ENCODE measurements at regions not wholly inside any gene's neighbourhood (a gene's known extent, or its start where the extent isn't known, plus 50 kb on each side); places are given as distances from the start of the nearest gene placed in this dataset.

GRCh38 chr13:105073041-105073440, 1462.4 kb downstream of the EFNB2 start:
- DNase-seq (ENCODE audit: low spot score) (no peak), ATAC-seq (ENCODE audit: low read depth) (no peak)
- H3K4me1 ChIP-seq (ENCODE audit: insufficient read depth, poor library complexity, severe bottlenecking) = no peaks in the 10 kb centered on the region
- H3K9me3 ChIP-seq (ENCODE audit: severe bottlenecking) = no peaks in the 10 kb centered on the region
- H3K27ac ChIP-seq (ENCODE audit: poor library complexity, severe bottlenecking) = no peak overlapping the region
- no peaks in the 10 kb centered on the region for H3K27me3 ChIP-seq (ENCODE audit: insufficient read depth, poor library complexity, severe bottlenecking)
- no peaks in the 10 kb centered on the region for H3K36me3 ChIP-seq (ENCODE audit: low read depth)
- H3K4me3 ChIP-seq (ENCODE audit: severe bottlenecking) = no peak overlapping the region
- no peak for TF ChIP-seq CTCF (IDR thresholded peaks at IDR 0.05; ENCODE audit: poor library complexity, severe bottlenecking)

GRCh38 chr13:105070452-105070851, 1465.0 kb downstream of the EFNB2 start:
- Histone ChIP-seq H3K27ac (ENCODE audit: poor library complexity, severe bottlenecking) (no peak overlapping the region), H3K27me3 (ENCODE audit: insufficient read depth, poor library complexity, severe bottlenecking) (no peaks in the 10 kb centered on the region), H3K36me3 (ENCODE audit: low read depth) (no peaks in the 10 kb centered on the region), H3K4me3 (ENCODE audit: severe bottlenecking) (no peak overlapping the region), H3K4me1 (ENCODE audit: insufficient read depth, poor library complexity, severe bottlenecking) (no peaks in the 10 kb centered on the region), H3K9me3 (ENCODE audit: severe bottlenecking) (no peaks in the 10 kb centered on the region)
- no peak for ATAC-seq (ENCODE audit: low read depth)
- no peak for DNase-seq (ENCODE audit: low spot score)
- TF ChIP-seq CTCF (IDR thresholded peaks at IDR 0.05; ENCODE audit: poor library complexity, severe bottlenecking) = no peak

GRCh38 chr13:105069106-105069505, 1466.4 kb downstream of the EFNB2 start:
- no peaks in the 10 kb centered on the region for H3K36me3 ChIP-seq (ENCODE audit: low read depth)
- H3K27ac ChIP-seq (ENCODE audit: poor library complexity, severe bottlenecking) = no peak overlapping the region
- DNase-seq (ENCODE audit: low spot score) (no peak), ATAC-seq (ENCODE audit: low read depth) (no peak)
- no peaks in the 10 kb centered on the region for H3K9me3 ChIP-seq (ENCODE audit: severe bottlenecking)
- no peak overlapping the region for H3K4me3 ChIP-seq (ENCODE audit: severe bottlenecking)
- no peaks in the 10 kb centered on the region for H3K27me3 ChIP-seq (ENCODE audit: insufficient read depth, poor library complexity, severe bottlenecking)
- no peaks in the 10 kb centered on the region for H3K4me1 ChIP-seq (ENCODE audit: insufficient read depth, poor library complexity, severe bottlenecking)
- TF ChIP-seq CTCF (IDR thresholded peaks at IDR 0.05; ENCODE audit: poor library complexity, severe bottlenecking) = no peak

- no peaks in the 10 kb centered on the region for H3K27me3 ChIP-seq (ENCODE audit: insufficient read depth, poor library complexity, severe bottlenecking)
- H3K4me1 ChIP-seq (ENCODE audit: insufficient read depth, poor library complexity, severe bottlenecking) = no peaks in the 10 kb centered on the region
- DNase-seq (ENCODE audit: low spot score) = no peak
- no peak for TF ChIP-seq CTCF (IDR thresholded peaks at IDR 0.05; ENCODE audit: poor library complexity, severe bottlenecking)
- H3K4me3 ChIP-seq (ENCODE audit: severe bottlenecking) = no peak overlapping the region
- no peak overlapping the region for H3K27ac ChIP-seq (ENCODE audit: poor library complexity, severe bottlenecking)
- H3K36me3 ChIP-seq (ENCODE audit: low read depth) = no peaks in the 10 kb centered on the region
- no peak; the same call in 2 of the 3 replicates for ATAC-seq (ENCODE audit: low read depth)
- no peaks in the 10 kb centered on the region for H3K9me3 ChIP-seq (ENCODE audit: severe bottlenecking)
Observed at GRCh38 chr13:105063676-105064075, 1471.8 kb downstream of the EFNB2 start.

- no peaks in the 10 kb centered on the region for H3K27me3 ChIP-seq (ENCODE audit: insufficient read depth, poor library complexity, severe bottlenecking)
- H3K27ac ChIP-seq (ENCODE audit: poor library complexity, severe bottlenecking) = no peak overlapping the region
- H3K4me3 ChIP-seq (ENCODE audit: severe bottlenecking) = no peak overlapping the region
- H3K9me3 ChIP-seq (ENCODE audit: severe bottlenecking) = no peaks in the 10 kb centered on the region
- ATAC-seq (ENCODE audit: low read depth) (no peak), DNase-seq (ENCODE audit: low spot score) (no peak)
- TF ChIP-seq CTCF (IDR thresholded peaks at IDR 0.05; ENCODE audit: poor library complexity, severe bottlenecking) = no peak
- no peaks in the 10 kb centered on the region for H3K36me3 ChIP-seq (ENCODE audit: low read depth)
- H3K4me1 ChIP-seq (ENCODE audit: insufficient read depth, poor library complexity, severe bottlenecking) = no peaks in the 10 kb centered on the region
Observed at GRCh38 chr13:105059786-105060185, 1475.7 kb downstream of the EFNB2 start.

All from RWPE2 (cell line).